RWPE2 (cell line): ENCODE measurements at regions not wholly inside any gene's neighbourhood (a gene's known extent, or its start where the extent isn't known, plus 50 kb on each side); places are given as distances from the start of the nearest gene placed in this dataset.
"Not testable (repeated sequence)": the region's sequence is repeated elsewhere in the genome, so short reads cannot be mapped to it uniquely, and the experiment has no call there.

Source experiments
- ATAC-seq: fragments of 200-7000 bp; cut with Tn5 transposase; 3 replicates; pipeline ENCODE4 v1.9.1; 2021; ENCODE audit warnings: low read depth
- DNase-seq: peaks from one replicate; pipeline ENCODE4 v3.0.0-alpha.2; 2020; ENCODE audit warnings: low spot score
- H3K27ac ChIP-seq: fragments of 450-650 bp; 2 replicates; pipeline ENCODE4 v1.5.1; 2017; ENCODE audit warnings: mild to moderate bottlenecking; ENCODE audit not compliant: poor library complexity, severe bottlenecking
- H3K27me3 ChIP-seq: fragments of 250-450 bp; sonication (Bioruptor Pico); 2 replicates; pipeline ENCODE4 v1.5.1; 2021; ENCODE audit warnings: mild to moderate bottlenecking, moderate library complexity; ENCODE audit not compliant: insufficient read depth, poor library complexity, severe bottlenecking
- H3K36me3 ChIP-seq: fragments of 250-450 bp; sonication (Bioruptor Pico); 2 replicates; pipeline ENCODE4 v1.5.1; 2020; ENCODE audit warnings: low read depth, mild to moderate bottlenecking, moderate library complexity
- H3K4me1 ChIP-seq: fragments of 250-450 bp; sonication (Bioruptor Pico); 2 replicates; pipeline ENCODE4 v1.5.1; 2021; ENCODE audit warnings: mild to moderate bottlenecking, moderate library complexity; ENCODE audit not compliant: insufficient read depth, poor library complexity, severe bottlenecking
- H3K4me3 ChIP-seq: fragments of 250-450 bp; sonication (Bioruptor Pico); 2 replicates; pipeline ENCODE4 v1.5.1; 2021; ENCODE audit warnings: mild to moderate bottlenecking, moderate library complexity; ENCODE audit not compliant: severe bottlenecking
- H3K9me3 ChIP-seq: fragments of 250-450 bp; sonication (Bioruptor Pico); 2 replicates; pipeline ENCODE4 v1.5.1; 2021; ENCODE audit warnings: mild to moderate bottlenecking, moderate library complexity; ENCODE audit not compliant: severe bottlenecking
- CTCF ChIP-seq: fragments of 450-650 bp; IDR thresholded peaks from one replicate; pipeline ENCODE4 v1.5.1; 2017; ENCODE audit warnings: mild to moderate bottlenecking, moderate library complexity; ENCODE audit not compliant: poor library complexity, severe bottlenecking

DNA sequence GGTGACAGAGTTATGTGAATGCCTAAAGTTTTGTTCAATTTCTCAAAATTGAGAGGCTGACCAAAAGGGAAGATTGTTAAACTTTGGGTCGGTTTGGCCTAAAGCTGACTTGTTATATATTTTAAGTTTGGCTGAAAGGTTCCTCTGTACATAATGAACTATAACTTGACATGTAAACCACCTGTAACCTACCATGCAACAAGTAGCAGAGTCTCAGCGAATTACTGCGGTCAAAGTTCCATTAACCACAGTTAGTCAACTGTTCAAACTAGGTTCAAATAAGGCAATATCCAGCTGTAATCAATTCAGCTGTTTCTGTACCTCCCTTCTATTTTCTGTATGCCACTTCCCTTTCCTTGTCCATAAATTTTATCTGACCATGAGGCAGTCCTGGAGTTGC lies 325.1 kb upstream of the NMUR2 start:
- no peak for ATAC-seq
- Histone ChIP-seq H3K4me3 (no peak overlapping the region), H3K27me3 (no peaks in the 10 kb centered on the region), H3K27ac (no peak overlapping the region), H3K9me3 (peaks cover 4% of the 10 kb centered on the region), H3K4me1 (no peaks in the 10 kb centered on the region), H3K36me3 (no peaks in the 10 kb centered on the region)
- no peak for DNase-seq
- TF ChIP-seq CTCF: no peak

- no peaks in the 10 kb centered on the region for H3K36me3 ChIP-seq
- ATAC-seq: peak; percentile 69
- DNase-seq: no peak
- TF ChIP-seq CTCF: no peak
- H3K4me3 ChIP-seq: no peak overlapping the region
- H3K9me3 ChIP-seq: no peaks in the 10 kb centered on the region
- H3K27ac ChIP-seq: no peak overlapping the region
- H3K27me3 ChIP-seq: no peaks in the 10 kb centered on the region
- peaks cover 3% of the 10 kb centered on the region for H3K4me1 ChIP-seq
Observed at GRCh38 chr5:152736906-152737305, 331.8 kb upstream of the NMUR2 start.

DNA sequence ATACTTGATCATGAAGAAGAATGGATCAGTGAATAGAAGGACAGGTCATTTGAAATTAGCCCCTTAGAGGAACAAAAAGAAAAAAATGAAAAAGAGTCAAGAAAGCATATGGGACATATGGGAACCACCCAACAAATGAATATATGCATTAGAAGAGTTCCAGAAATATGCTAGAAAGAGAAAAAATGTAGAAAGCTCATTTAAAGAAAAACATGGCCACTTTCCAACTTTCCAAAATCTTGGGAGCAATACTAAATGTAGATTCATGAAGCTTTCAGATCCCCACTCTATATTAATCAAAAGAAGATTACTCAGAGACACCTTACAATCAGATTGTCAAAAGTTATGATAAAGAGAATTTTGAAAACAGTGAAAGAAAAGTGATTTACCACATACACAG lies 334.8 kb upstream of the NMUR2 start:
- no peak overlapping the region for H3K27ac ChIP-seq
- H3K36me3 ChIP-seq: no peaks in the 10 kb centered on the region
- H3K27me3 ChIP-seq: no peaks in the 10 kb centered on the region
- H3K4me3 ChIP-seq: no peak overlapping the region
- no peaks in the 10 kb centered on the region for H3K9me3 ChIP-seq
- no peak for TF ChIP-seq CTCF
- DNase-seq: no peak
- peaks cover 3% of the 10 kb centered on the region for H3K4me1 ChIP-seq
- ATAC-seq: no peak

GRCh38 chr5:152741126-152741525 lies 336.0 kb upstream of the NMUR2 start:
- not testable (repeated sequence) for DNase-seq, H3K27ac ChIP-seq, H3K4me3 ChIP-seq, ATAC-seq, H3K27me3 ChIP-seq, H3K4me1 ChIP-seq, H3K36me3 ChIP-seq, H3K9me3 ChIP-seq

- H3K36me3 ChIP-seq, H3K27me3 ChIP-seq, H3K4me1 ChIP-seq, H3K4me3 ChIP-seq, DNase-seq, ATAC-seq, H3K9me3 ChIP-seq, H3K27ac ChIP-seq: not testable (repeated sequence)
Observed at GRCh38 chr5:152787709-152788217, 382.7 kb upstream of the NMUR2 start.

DNA sequence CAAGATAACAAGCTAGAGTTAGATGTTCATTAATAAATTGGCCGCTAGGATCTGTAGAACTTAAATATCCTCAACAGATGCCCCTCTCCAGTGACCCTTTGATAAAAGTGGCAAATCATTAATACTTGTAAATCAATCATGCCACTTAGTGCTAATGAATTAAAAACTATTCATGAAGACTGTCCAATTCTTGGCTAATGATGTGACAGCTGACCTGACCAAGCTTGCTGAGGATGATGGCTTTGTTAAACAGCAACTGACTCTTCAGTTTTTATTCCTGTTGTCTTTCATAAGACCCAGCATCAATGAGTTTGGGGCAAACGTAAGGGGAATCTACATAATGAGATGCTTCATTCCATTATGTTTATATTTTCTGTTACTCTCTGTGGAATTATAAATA lies 396.8 kb upstream of the NMUR2 start:
- Histone ChIP-seq H3K27ac (no peak overlapping the region), H3K27me3 (peaks cover 8% of the 10 kb centered on the region), H3K36me3 (no peaks in the 10 kb centered on the region), H3K9me3 (no peaks in the 10 kb centered on the region), H3K4me3 (no peak overlapping the region), H3K4me1 (no peaks in the 10 kb centered on the region)
- DNase-seq: no peak
- no peak for ATAC-seq
- TF ChIP-seq CTCF: no peak
